ENCODE measurements at regions not wholly inside any gene's neighbourhood (a gene's known extent, or its start where the extent isn't known, plus 50 kb on each side); places are given as distances from the start of the nearest gene placed in this dataset.

DNA sequence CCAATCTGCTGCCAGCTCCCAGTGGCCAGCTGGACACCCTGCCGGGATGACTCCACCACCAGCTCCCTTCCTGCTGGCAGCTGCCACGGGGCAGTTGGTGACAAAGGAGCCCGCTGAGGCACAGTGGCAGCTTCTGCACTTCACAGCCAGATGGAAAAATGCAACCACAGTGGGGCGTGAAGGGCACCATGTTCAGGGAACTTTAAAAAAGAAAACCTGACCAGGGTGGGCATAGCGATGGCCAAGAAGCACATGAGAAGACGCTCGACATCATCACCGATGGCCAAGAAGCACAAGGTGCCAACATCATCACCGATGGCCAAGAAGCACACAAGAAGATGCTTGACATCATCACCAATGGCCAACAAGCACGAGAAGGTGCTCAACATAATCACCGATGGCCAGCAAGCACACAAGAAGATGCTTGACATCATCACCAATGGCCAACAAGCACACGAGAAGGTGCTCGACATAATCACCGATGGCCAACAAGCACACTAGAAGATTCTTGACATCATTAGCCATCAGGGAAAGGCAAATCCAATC lies 243.5 kb downstream of the EIPR1 start:
- H2BK15ac ChIP-seq (ENCODE audit: low read depth, low read length), result no peak overlapping the region
- no peak overlapping the region for H3K14ac ChIP-seq (replicated peaks; ENCODE audit: low read depth, low read length)
- no peaks in the 10 kb centered on the region for H3K36me3 ChIP-seq (ENCODE audit: control insufficient read depth, insufficient read depth, low read length)
- H2AFZ ChIP-seq (replicated peaks; ENCODE audit: low read length, poor library complexity), result no peak overlapping the region
- no peak overlapping the region for H4K8ac ChIP-seq (ENCODE audit: low read depth in 2 of 2, low read length in 2 of 2)
- H3K4ac ChIP-seq (ENCODE audit: low read depth, low read length), result no peak overlapping the region
- no peak overlapping the region for H2AK9ac ChIP-seq (replicated peaks; ENCODE audit: low read depth, low read length, poor library complexity)
- BruUV-seq (replicated peaks), result no TSS peak
- ChIA-PET POLR2A (ENCODE audit: unreplicated experiment) (no interaction called here), CTCF (no interaction called here)
- no peak overlapping the region for H2BK120ac ChIP-seq (ENCODE audit: low read depth, low read length)
- H3K27ac ChIP-seq (ENCODE audit: insufficient read depth, low read length), result no peak overlapping the region
- no peaks in the 10 kb centered on the region for H3K9me1 ChIP-seq (ENCODE audit: insufficient read depth, low read length)
- peaks cover 7% of the 10 kb centered on the region; the same call in 1 of the 2 replicates for H3K9me3 ChIP-seq (ENCODE audit: control insufficient read depth, insufficient read depth, low read length)
- H3K79me1 ChIP-seq (ENCODE audit: low read depth in 1 of 2, low read length in 2 of 2), result no peaks in the 10 kb centered on the region
- H2BK5ac ChIP-seq (ENCODE audit: low read depth, low read length, poor library complexity, severe bottlenecking), result no peak overlapping the region
- DNase-seq (no peak), ATAC-seq (ENCODE audit: low read depth) (no peak)
- in situ Hi-C loops (cut with MboI; ENCODE audit: low sequenced_read_pairs), result no loop called here
- H2BK20ac ChIP-seq (ENCODE audit: low read depth, low read length), result no peak overlapping the region
- H4K5ac ChIP-seq (ENCODE audit: low read depth, low read length), result no peak overlapping the region
- H3K4me3 ChIP-seq (ENCODE audit: insufficient read depth, low read depth, low read length), result no peak overlapping the region
- H3K23ac ChIP-seq (ENCODE audit: low read depth, low read length), result no peak overlapping the region
- H2AK5ac ChIP-seq (ENCODE audit: low read depth, low read length), result no peak overlapping the region
- no peak overlapping the region for H3K18ac ChIP-seq (ENCODE audit: low read depth, low read length)
- H3K4me1 ChIP-seq (ENCODE audit: control insufficient read depth, insufficient read depth, low read length), result no peaks in the 10 kb centered on the region
- H3K4me2 ChIP-seq (ENCODE audit: low read depth, low read length), result no peak overlapping the region
- no peak overlapping the region for H4K91ac ChIP-seq (ENCODE audit: insufficient read depth, low read depth, low read length)
- no peak overlapping the region for H3K9ac ChIP-seq (ENCODE audit: low read depth, low read length)
- TF ChIP-seq MAZ (IDR thresholded peaks at IDR 0.05; ENCODE audit: borderline replicate concordance, low read depth, low read length) (no peak), MAFK (IDR thresholded peaks at IDR 0.05; ENCODE audit: low read depth, low read length) (no peak), RCOR1 (IDR thresholded peaks at IDR 0.05; ENCODE audit: insufficient replicate concordance, low read length) (no peak), USF2 (IDR thresholded peaks at IDR 0.05; ENCODE audit: low read depth, low read length) (no peak), CHD1 (IDR thresholded peaks at IDR 0.05; ENCODE audit: low read depth, low read length) (no peak), CTCF (conservative IDR thresholded peaks at IDR 0.05; ENCODE audit: low read depth, low read length) (no peak), NFE2L2 (IDR thresholded peaks at IDR 0.05; ENCODE audit: low read depth, low read length) (no peak), RFX5 (IDR thresholded peaks at IDR 0.05; ENCODE audit: low read depth, low read length) (no peak), RAD21 (IDR thresholded peaks at IDR 0.05; ENCODE audit: low read length) (no peak), MXI1 (IDR thresholded peaks at IDR 0.05; ENCODE audit: borderline replicate concordance, low read depth, low read length) (no peak), BHLHE40 (IDR thresholded peaks at IDR 0.05; ENCODE audit: low read depth, low read length) (no peak), CEBPB (IDR thresholded peaks at IDR 0.05; ENCODE audit: low read depth, low read length) (no peak), FOS (IDR thresholded peaks at IDR 0.05; ENCODE audit: low read depth, low read length) (no peak), POLR2A (IDR thresholded peaks at IDR 0.05; ENCODE audit: low read depth, low read length) (no peak), SMC3 (IDR thresholded peaks at IDR 0.05; ENCODE audit: low read depth, low read length) (no peak)
- TF ChIP-seq, protein P1, sequence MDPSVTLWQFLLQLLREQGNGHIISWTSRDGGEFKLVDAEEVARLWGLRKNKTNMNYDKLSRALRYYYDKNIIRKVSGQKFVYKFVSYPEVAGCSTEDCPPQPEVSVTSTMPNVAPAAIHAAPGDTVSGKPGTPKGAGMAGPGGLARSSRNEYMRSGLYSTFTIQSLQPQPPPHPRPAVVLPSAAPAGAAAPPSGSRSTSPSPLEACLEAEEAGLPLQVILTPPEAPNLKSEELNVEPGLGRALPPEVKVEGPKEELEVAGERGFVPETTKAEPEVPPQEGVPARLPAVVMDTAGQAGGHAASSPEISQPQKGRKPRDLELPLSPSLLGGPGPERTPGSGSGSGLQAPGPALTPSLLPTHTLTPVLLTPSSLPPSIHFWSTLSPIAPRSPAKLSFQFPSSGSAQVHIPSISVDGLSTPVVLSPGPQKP (IDR thresholded peaks at IDR 0.05; ENCODE audit: borderline replicate concordance, low read depth, low read length), result no peak
- no peaks in the 10 kb centered on the region; the same call in 1 of the 2 replicates for H3K27me3 ChIP-seq (ENCODE audit: control insufficient read depth, insufficient read depth, low read length)
- intact Hi-C loops (cut with micrococcal nuclease), result no loop called here
- no peak overlapping the region for H3K56ac ChIP-seq (ENCODE audit: extremely low read depth, insufficient read depth, low read length)
- 86% methylated on average over 8 of the region's 14 CpGs; no CpG with 5 or more reads in 1 of the 2 experiments for WGBS, 2 experiments (ENCODE audit: extremely low coverage in 2 of 2, insufficient read length in 1 of 2)
- dilution Hi-C loops (cut with HindIII; ENCODE audit: low sequenced_read_pairs, unreplicated experiment), result no loop called here
- no peaks in the 10 kb centered on the region for H4K20me1 ChIP-seq (ENCODE audit: insufficient read depth, low read length)
